ENCODE measurements at regions not wholly inside any gene's neighbourhood (a gene's known extent, or its start where the extent isn't known, plus 50 kb on each side); places are given as distances from the start of the nearest gene placed in this dataset.
"Not testable (repeated sequence)": the region's sequence is repeated elsewhere in the genome, so short reads cannot be mapped to it uniquely, and the experiment has no call there.

DNA sequence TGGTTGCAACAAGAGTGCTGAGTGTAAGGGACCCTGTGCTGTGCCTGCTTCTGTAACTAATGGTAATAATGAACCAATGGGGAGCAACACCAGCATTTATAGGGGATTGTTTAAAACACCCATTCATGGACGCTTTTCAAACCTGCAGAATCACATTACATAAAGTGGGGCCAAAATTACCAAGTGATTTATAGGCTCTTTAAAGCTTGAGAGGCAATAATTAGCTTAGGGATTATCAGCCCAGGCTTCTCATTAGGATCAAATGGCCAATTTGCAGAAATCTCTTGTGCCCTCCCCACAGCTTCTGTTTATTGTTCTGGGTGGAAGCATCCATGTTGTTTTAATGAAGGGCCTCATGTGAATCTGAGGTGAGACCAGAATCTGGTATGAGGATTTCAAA, 125.5 kb downstream of the ZNF486 start:
- DNase-seq, result not testable (repeated sequence)

GRCh38 chr19:20289186-20289585, 122.2 kb downstream of the ZNF486 start:
- no peak for DNase-seq

GRCh38 chr19:20287070-20287469, 120.1 kb downstream of the ZNF486 start:
- no peak for DNase-seq

DNA sequence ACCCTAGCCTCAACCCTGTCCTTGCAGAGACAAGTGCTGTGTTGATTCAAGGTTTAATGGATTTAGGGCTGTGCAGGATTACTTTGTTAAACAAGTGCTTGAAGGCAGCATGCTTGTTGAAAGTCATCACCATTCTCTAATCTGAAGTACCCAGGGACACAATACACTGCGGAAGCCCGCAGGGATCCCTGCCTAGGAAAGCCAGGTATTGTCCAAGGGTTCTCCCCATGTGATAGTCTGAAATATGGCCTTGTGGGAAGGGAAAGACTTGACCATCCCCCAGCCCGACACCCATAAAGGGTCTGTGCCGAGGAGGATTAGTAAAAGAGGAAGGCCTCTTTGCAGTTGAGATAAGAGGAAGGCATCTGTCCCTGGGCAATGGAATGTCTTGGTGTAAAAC, 118.9 kb downstream of the ZNF486 start:
- peak; percentile 32 for DNase-seq

DNA sequence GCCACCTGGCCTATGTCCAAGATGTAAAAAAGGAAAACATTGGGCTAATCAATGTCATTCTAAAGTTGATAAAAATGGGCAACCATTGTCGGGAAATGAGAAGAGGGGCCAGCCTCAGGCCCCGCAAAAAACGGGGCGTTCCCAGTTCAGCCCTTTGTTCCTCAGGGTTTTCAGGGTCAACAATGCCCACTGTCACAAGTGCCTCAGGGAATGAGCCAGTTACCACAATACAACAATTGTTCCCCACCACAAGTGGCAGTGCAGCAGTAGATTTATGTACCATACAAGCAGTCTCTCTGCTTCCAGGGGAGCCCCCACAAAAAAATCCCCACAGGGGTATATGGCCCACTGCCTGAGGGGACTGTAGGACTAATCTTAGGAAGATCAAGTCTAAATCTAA, 112.5 kb downstream of the ZNF486 start:
- no peak for DNase-seq

- peak; percentile 84 for DNase-seq
These were observed 111.3 kb downstream of the ZNF486 start for GRCh38 chr19:20278342-20278741.

DNA sequence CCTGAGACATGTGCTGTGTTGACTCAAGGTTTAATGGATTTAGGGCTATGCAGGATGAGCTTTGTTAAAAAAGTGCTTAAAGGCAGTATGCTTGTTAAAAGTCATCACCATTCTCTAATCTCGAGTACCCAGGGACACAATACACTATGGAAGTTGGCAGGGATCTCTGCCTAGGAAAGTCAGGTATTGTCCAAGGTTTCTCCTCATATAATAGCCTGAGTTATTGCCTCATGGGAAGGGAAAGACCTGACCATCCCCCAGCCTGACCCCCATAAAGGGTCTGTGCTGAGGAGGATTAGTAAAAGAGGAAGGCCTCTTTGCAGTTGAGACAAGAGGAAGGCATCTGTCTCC, 109.7 kb downstream of the ZNF486 start:
- not testable (repeated sequence) for DNase-seq

DNA sequence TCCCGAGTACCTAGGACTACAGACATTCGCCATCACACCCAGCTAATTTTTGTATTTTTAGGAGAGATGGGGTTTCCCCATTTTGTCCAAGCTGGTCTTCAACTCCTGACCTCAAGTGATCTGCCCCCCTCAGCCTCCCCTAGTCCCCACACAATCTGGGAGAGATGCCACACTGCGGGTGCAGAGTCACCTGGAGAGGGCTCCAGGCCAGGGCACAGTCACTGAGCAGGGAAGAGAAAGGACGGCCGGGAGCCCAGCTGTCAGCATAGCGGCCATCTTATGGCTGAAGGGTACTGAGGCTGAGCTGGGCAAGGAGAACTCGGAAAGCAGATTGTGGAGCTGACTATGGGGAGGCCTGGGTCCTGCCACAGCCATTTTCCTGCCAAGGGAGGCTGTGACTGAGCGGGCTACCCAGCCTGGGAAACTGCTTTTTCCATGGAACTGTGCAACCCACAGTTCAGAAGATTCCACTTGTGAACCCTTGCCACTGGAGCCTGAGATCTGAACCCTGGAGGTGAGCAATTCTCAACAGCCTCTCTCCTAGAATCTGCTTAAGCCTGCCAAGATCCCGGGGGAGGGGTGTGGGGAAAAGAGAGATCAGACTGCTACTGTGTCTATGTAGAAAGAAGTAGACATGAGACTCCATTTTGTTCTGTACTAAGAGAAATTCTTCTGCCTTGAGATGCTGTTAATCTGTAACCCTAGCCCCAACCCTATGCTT, 109.2 kb downstream of the ZNF486 start:
- no peak for DNase-seq

- no peak for DNase-seq
These were observed 107.0 kb downstream of the ZNF486 start for GRCh38 chr19:20273951-20274570.

GRCh38 chr19:20273376-20273775, 106.4 kb downstream of the ZNF486 start:
- DNase-seq, result no peak

DNA sequence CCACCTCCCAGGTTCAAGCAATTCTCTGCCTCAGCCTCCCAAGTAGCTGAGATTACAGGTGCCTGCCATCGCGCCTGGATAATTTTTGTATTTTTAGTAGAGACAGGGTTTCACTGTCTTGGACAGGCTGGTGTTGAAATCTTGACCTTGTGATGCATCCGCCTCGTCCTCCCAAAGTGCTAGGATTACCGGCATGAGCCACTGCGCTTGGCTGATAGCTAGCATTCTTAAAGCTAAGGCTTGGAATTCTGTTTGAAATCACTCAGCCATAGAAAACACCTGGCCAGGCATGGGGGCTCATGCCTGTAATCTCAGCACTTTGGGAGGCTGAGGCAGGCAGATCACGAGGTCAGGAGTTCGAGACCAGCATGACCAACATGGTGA, 105.6 kb downstream of the ZNF486 start:
- not testable (repeated sequence) for DNase-seq

DNA sequence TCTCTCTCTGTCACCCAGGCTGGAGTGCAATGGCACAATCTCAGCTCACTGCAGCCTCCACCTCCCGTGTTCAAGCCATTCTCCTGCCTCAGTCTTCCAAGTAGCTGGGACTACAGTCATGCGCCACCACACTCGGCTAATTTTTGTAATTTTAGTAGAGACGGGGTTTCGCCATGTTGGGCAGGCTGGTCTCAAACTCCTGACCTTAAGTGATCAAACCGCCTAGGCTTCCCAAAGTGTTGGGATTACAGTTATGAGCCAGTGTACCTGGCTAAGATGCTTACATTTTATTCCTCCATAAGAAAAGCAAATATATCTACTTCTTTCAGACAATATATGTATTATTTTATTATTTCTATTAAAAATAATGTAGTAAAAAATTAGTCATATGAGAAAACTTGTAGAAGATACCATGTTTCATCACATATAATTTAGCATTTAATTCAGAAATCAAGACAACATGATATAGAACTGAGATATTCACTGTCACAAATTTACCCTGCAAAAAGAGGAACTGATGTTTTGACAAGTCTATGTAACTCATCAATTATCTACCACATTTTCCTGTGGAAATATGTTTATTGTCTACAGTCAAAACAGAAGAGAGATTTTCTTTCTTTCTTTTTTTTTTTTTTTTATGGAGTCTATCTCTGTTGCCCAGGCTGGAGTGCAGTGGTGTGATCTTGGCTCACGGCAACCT, 105.1 kb downstream of the ZNF486 start:
- DNase-seq, result not testable (repeated sequence)

DNA sequence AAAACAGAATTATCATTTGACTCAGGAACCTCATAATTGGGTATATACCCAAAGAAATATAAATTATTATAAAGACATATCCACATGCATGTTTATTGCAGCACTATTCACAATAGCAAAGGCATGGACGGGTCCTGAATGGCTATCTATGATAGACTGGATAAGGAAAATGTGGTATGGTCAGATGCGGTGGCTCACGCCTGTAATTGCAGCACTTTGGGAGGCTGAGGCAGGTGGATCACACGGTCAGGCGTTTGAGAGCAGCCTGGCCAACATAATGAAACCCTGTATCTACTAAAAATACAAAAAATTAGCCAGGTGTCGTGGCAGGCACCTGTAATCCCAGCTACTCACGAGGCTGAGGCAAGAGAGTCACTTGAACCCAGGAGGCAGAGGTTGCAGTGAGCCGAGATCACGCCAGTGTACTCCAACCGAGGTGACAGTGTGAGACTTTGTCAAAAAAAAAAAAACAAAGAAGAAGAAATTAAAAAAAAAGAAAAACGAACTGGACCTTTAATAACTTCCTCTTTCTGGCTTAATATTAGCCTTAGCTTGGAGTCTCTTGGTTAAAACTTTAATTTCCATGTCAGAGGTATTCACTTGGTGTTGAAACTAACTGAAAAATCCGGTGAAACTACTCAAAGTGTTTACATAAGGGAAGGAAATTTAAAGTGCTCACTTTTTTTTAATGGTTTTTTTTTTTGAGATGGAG, 104.4 kb downstream of the ZNF486 start:
- no peak for DNase-seq

DNA sequence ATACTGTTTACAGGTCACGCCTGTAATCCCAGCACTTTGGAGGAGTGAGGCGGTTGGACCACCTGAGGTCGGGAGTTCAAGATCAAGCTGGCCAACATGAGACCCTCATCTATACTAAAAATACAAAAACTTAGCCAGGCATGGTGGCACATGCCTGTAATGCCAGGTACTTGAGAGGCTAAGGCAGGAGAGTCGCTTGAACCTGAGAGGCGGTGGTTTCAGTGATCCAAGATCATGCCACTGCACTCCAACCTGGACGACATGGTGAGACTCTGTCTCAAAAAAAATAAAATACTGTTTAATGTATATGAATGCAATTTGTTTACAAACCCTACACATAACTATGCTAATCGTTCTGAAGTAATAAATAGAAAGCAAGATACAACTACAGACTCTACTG, 102.4 kb downstream of the ZNF486 start:
- no peak for DNase-seq

DNA sequence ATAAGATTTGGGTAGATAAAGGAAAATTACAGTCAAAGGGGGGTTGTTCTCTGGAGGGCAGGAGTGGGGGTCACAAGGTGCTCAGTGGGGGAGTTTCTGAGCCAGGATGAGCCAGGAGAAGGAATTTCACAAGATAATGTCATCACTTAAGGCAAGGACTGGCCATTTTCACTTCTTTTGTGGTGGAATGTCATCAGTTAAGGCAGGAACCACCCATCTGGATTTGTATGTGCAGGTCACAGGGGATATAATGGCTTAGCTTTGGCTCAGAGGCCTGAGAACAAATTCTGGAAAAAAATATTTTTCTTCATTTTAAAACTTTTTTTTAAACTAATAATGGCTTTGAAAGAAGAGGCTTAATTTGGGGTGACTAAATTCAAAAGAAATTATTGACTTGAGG, 94.5 kb downstream of the ZNF486 start:
- DNase-seq, result not testable (repeated sequence)

GRCh38 chr19:20260738-20261137, 93.7 kb downstream of the ZNF486 start:
- not testable (repeated sequence) for DNase-seq

DNA sequence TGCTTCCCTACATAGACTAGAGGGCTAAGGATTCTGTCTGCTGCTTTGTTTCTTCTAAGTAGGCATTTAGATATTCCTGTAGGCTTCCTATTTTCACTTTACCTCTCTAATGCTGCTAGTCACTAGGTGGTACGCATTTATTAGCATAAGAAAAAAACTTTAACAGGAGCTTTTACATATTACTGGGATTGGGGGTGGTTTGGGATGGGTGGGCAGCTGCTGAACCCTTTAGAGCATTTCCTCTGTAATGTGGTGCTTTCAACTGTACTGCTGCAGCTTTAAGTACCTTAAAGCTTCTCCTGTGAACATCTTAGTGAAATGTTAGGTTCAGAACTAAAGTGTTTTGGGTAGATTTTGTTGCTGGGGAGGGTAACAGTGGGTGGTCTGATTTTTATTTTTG, 92.6 kb downstream of the ZNF486 start:
- no peak for DNase-seq

DNA sequence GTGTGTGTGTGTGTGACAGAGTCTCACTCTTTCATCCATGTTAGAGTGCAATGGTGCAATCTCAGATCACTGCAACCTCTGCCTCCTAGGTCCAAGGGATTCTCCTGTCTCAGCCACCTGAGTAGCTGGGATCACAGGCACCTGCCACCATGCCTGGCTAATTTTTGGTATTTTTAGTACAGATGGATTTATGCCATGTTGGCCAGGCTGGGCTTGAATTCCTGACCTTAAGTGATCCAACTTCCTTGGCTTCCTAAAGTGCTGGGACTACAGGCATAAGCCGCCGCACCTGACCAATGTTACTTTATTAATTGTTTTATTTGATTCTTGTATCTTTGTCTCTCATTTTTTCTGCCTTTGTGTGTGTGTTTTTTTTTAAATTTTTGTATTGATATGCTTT, 89.6 kb downstream of the ZNF486 start:
- no peak for DNase-seq

- DNase-seq, result no peak
These were observed 87.1 kb downstream of the ZNF486 start for GRCh38 chr19:20254121-20254520.

- DNase-seq, result no peak
These were observed 85.6 kb downstream of the ZNF486 start for GRCh38 chr19:20252613-20253012.

GRCh38 chr19:20250627-20251026, 83.6 kb downstream of the ZNF486 start:
- DNase-seq, result no peak

DNA sequence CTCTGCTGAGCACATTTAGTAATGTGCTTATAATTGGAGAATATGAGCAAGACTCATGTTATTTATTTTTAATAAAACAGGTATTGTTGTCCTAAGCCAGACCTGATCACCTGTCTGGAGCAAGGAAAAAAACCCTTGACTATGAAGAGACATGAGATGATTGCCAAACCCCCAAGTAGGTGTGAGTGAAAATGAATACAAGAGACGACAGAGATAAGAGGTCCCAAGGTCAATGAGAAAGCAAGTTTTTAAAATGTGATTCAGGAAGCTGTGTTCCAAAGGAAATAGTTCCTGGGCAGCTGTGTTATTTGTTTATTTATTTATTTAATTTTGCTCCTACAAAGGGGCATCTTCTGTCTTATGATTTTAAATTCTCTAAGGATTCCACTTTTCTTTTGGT, 83.1 kb downstream of the ZNF486 start:
- no peak for DNase-seq

All from tongue (tissue), 1 donor.